Adrenal gland (tissue), 9 donors: ENCODE measurements at regions not wholly inside any gene's neighbourhood (a gene's known extent, or its start where the extent isn't known, plus 50 kb on each side); places are given as distances from the start of the nearest gene placed in this dataset.

ENCODE experiments used
- DNase-seq, 7 donors: peaks; one replicate each; pipeline ENCODE4 v3.0.0-alpha.2; 2019 to 2020
- H3K27ac ChIP-seq, 5 donors: fragments of 200-600 bp; sonication (generic) in 4 of 5; 1 replicate in 3 of 5; 2 replicates in 2 of 5; pipeline versions ENCODE4 v1.5.1 to v1.8.0; 2016 to 2020; ENCODE audit warnings: mild to moderate bottlenecking in 1 of 5
- H3K27me3 ChIP-seq: fragments of 200-600 bp; 2 replicates; pipeline ENCODE4 v1.8.0; 2021
- H3K36me3 ChIP-seq, 2 donors: fragments of 200-600 bp; replicated peaks in 1 of 2; 1 replicate in 1 of 2; 2 replicates in 1 of 2; pipeline versions ENCODE4 v1.5.1 to v1.8.0; 2018 to 2022
- H3K4me1 ChIP-seq, 2 donors: fragments of 200-600 bp; replicated peaks in 1 of 2; 1 replicate in 1 of 2; 2 replicates in 1 of 2; pipeline versions ENCODE4 v1.5.1 to v1.8.0; 2018 to 2021
- H3K4me3 ChIP-seq, 4 donors: fragments of 200-600 bp; sonication (generic) in 3 of 4; one replicate each; pipeline ENCODE4 v1.5.1; 2016 to 2018
- H3K9me3 ChIP-seq, 3 donors: fragments of 200-600 bp; sonication (generic) in 1 of 3; replicated peaks in 1 of 3; 1 replicate in 2 of 3; 2 replicates in 1 of 3; pipeline versions ENCODE4 v1.5.1 to v1.8.0; 2016 to 2021
- POLR2A ChIP-seq, 2 donors: fragments of 450-650 bp; IDR thresholded peaks; one replicate each; pipeline ENCODE4 v1.6.1; 2017; ENCODE audit warnings: antibody characterized with exemption in 2 of 2, mild to moderate bottlenecking in 2 of 2, moderate library complexity in 1 of 2
- WGBS, 4 donors: extraction: QIAGEN DNeasy Blood & Tissue Kit in 2 of 4; methylation state at CpG; one replicate each; pipeline versions ENCODE4 v1.1.5 to v1.1.7; 2013 to 2017; 5-methylcytosine and 5-hydroxymethylcytosine counted together
- intact Hi-C, 2 donors: fragments of 100-400 bp; cut with DNase I; formaldehyde crosslinking; loops; one replicate each; pipeline versions ENCODE4 v1.14.1 to v1.15.0; 2022 to 2023
- TF ChIP-seq, protein P1 (sequence below), 6 experiments: fragments of 450-650 bp in 4 of 6; fragments of 200-600 bp in 2 of 6; sonication (generic) in 1 of 6; IDR thresholded peaks; 1 replicate in 5 of 6; 2 replicates in 1 of 6; pipeline versions ENCODE4 v1.5.1 to v1.8.0; 2016 to 2021; ENCODE audit warnings: antibody characterized with exemption in 6 of 6, mild to moderate bottlenecking in 2 of 6, moderate library complexity in 1 of 6
- donor health status: healthy with polysubstance abuse.
- donor health status: Bipolar disorder and iron deficiency.
- donor health status: DM: yes; HTN: yes; CAD: no.
- donor health status: DM: no; HTN: no; CAD: no.
- donor health status: DM: no; HTN: no; CAD: no.

DNA sequence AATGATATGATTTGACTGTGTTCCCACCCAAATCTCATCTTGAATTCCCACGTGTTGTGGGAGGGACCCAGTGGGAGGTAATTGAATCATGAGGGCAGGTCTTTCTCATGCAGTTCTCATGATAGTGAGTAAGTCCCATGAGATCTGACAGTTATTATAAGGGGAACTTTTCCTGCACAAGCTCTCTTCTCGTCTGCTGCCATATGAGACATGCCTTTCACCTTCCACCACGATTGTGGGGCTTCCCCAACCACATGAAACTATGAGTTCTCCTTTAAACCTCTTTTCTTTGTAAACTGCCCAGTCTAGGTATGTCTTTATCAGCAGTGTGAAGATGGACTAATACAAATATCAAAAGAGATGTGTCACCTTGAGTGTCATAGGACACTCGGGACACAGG lies 502.7 kb upstream of the PODXL start:
- H3K4me1 ChIP-seq, result no peaks in the 10 kb centered on the region
- no peak overlapping the region for H3K4me3 ChIP-seq
- DNase-seq, result no peak
- intact Hi-C loops, result no loop called here
- no peak for TF ChIP-seq POLR2A (IDR thresholded peaks at IDR 0.05)
- TF ChIP-seq, protein P1, sequence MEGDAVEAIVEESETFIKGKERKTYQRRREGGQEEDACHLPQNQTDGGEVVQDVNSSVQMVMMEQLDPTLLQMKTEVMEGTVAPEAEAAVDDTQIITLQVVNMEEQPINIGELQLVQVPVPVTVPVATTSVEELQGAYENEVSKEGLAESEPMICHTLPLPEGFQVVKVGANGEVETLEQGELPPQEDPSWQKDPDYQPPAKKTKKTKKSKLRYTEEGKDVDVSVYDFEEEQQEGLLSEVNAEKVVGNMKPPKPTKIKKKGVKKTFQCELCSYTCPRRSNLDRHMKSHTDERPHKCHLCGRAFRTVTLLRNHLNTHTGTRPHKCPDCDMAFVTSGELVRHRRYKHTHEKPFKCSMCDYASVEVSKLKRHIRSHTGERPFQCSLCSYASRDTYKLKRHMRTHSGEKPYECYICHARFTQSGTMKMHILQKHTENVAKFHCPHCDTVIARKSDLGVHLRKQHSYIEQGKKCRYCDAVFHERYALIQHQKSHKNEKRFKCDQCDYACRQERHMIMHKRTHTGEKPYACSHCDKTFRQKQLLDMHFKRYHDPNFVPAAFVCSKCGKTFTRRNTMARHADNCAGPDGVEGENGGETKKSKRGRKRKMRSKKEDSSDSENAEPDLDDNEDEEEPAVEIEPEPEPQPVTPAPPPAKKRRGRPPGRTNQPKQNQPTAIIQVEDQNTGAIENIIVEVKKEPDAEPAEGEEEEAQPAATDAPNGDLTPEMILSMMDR (IDR thresholded peaks at IDR 0.05), result no peak
- no peak overlapping the region for H3K27ac ChIP-seq
- WGBS, 4 donors, result 59 to 83% (median 75%) methylated on average over 4 of the region's 4 CpGs
- no peaks in the 10 kb centered on the region for H3K27me3 ChIP-seq
- H3K36me3 ChIP-seq, result no peaks in the 10 kb centered on the region
- no peaks in the 10 kb centered on the region for H3K9me3 ChIP-seq

DNA sequence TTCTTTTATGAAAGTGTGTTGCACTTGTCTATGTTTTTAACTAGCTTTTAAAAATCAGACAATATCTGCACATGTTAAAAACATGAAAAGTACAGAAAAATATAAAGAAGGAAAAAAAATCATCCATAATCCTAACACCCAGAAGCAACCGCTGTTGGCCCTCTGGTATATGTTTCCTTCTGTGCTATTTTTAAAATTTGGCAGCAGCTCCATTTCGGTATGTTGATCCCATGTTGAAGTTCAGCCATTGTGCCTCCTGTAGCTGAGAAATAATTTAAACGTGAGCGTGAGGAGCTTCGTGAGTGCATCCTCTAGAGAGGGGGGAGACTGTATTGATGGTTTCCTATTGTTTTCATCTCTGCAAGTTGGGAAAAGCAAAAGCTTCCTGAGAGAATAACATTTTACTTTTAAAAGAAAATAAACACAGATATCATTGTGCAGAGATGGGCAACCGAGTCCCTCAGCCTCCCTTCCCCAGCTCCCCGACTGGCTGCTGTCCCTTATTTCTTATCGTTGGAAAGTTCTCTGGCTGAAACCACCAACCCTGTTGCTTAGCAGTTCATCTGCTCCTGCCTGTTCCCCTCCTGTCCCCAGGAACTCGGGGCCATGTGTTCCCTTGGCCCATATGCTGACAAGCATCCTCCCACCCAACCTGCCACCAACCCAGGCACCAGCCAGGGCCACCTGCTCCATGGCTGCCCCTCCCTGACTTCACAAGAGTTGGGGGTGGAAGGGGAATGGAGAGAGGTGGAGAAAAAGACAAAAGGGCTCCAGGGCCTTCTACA lies 499.1 kb upstream of the PODXL start:
- Histone ChIP-seq H3K9me3 (no peaks in the 10 kb centered on the region), H3K27me3 (no peaks in the 10 kb centered on the region), H3K36me3 (no peaks in the 10 kb centered on the region), H3K4me1 (no peaks in the 10 kb centered on the region), H3K27ac (no peak overlapping the region), H3K4me3 (no peak overlapping the region)
- WGBS, 4 donors, result 67 to 69% (median 69%) methylated on average over 9 of the region's 9 CpGs
- DNase-seq, result peak in 1 of 7 donors; percentile 2
- intact Hi-C loops, result no loop called here
- no peak for TF ChIP-seq POLR2A (IDR thresholded peaks at IDR 0.05)
- TF ChIP-seq, protein P1 (IDR thresholded peaks at IDR 0.05), result no peak

DNA sequence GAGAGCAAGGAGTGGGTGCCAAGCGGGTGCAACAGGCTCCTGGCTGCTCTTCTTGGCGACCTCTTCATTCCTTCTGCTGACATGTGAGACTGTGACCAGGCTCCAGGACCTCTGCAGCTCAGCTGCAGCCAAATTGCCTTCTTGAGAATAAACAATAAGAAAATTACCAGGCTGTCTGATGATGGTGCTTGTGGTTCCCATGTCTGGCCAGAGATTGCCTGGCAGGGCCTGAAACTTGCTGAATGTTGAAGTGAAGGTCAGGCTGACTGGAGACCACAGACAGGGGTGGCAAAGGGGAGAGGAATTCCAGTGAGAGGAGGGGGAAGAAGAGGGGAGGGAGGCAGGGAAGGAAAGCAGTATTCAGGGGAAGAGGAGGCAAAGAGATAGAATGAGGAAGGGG lies 497.4 kb upstream of the PODXL start:
- TF ChIP-seq, protein P1 (IDR thresholded peaks at IDR 0.05), result no peak
- no peak for TF ChIP-seq POLR2A (IDR thresholded peaks at IDR 0.05)
- Histone ChIP-seq H3K27me3 (no peaks in the 10 kb centered on the region), H3K4me3 (no peak overlapping the region), H3K4me1 (no peaks in the 10 kb centered on the region), H3K36me3 (no peaks in the 10 kb centered on the region), H3K9me3 (no peaks in the 10 kb centered on the region), H3K27ac (no peak overlapping the region)
- intact Hi-C loops, result no loop called here
- DNase-seq, result peak in 1 of 7 donors; percentile 5
- 67 to 82% (median 70%) methylated on average over 2 of the region's 2 CpGs for WGBS, 4 donors

DNA sequence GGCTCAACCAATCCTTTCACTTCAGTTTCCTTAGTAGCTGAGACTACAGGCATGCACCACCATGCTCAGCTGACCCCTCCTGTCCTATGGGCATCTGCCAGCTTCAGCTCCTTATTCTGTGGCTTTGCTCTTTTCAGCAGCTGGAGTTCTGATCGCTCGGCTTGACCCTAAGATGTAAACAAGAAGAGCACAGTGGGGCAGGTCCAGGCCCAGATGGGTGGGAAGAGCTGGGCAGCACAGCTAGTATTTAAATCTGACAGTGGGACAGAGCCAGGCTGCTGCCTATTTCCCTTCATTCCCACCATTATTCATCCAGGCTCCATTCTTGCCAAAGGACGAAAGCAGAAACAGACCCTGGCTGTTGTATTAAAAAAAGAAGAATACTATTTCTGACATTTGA lies 494.9 kb upstream of the PODXL start:
- intact Hi-C loops, result no loop called here
- Histone ChIP-seq H3K4me1 (no peaks in the 10 kb centered on the region), H3K36me3 (no peaks in the 10 kb centered on the region), H3K4me3 (no peak overlapping the region), H3K27me3 (no peaks in the 10 kb centered on the region), H3K27ac (no peak overlapping the region), H3K9me3 (no peaks in the 10 kb centered on the region)
- WGBS, 4 donors, result 73 to 83% (median 76%) methylated on average over 3 of the region's 3 CpGs
- TF ChIP-seq, protein P1 (IDR thresholded peaks at IDR 0.05), result no peak
- TF ChIP-seq POLR2A (IDR thresholded peaks at IDR 0.05), result no peak
- DNase-seq, result peak in 1 of 7 donors; percentile 5
